Fibroblast of the aortic adventitia (primary cell): ENCODE measurements at regions not wholly inside any gene's neighbourhood (a gene's known extent, or its start where the extent isn't known, plus 50 kb on each side); places are given as distances from the start of the nearest gene placed in this dataset.
A peak's percentile ranks its signal among the peaks of the same experiment; 100 is the strongest.

Experiments
- DNase-seq: peaks from one replicate; pipeline ENCODE4 v3.0.0-alpha.2; 2010; ENCODE audit warnings: low read depth
- H3K4me3 ChIP-seq: 2 replicates; pipeline ENCODE4 v1.5.1; 2011; ENCODE audit warnings: low read depth, mild to moderate bottlenecking, control low read depth, low read length, moderate library complexity
- CTCF ChIP-seq: IDR thresholded peaks from 2 replicates; pipeline ENCODE4 v1.5.1; 2011; ENCODE audit warnings: mild to moderate bottlenecking, low read length, control low read depth, inconsistent platforms; ENCODE audit not compliant: insufficient read depth

GRCh38 chr9:107548298-107549142 is 59.0 kb upstream of the KLF4 start:
- TF ChIP-seq CTCF, result no peak
- peak; percentile 99 for DNase-seq
- peak overlapping the region; percentile 23 for H3K4me3 ChIP-seq

GRCh38 chr9:107547772-107548297 is 58.3 kb upstream of the KLF4 start:
- TF ChIP-seq CTCF, result no peak
- peak; percentile 46 for DNase-seq
- no peak overlapping the region for H3K4me3 ChIP-seq

GRCh38 chr9:107547303-107547702 is 57.7 kb upstream of the KLF4 start:
- no peak for DNase-seq
- no peak overlapping the region for H3K4me3 ChIP-seq
- TF ChIP-seq CTCF, result no peak

- no peak overlapping the region for H3K4me3 ChIP-seq
- DNase-seq, result no peak
- TF ChIP-seq CTCF, result no peak
These were observed 57.3 kb upstream of the KLF4 start for GRCh38 chr9:107546859-107547258.

GRCh38 chr9:107545036-107545435 is 55.5 kb upstream of the KLF4 start:
- DNase-seq, result no peak
- no peak overlapping the region for H3K4me3 ChIP-seq

GRCh38 chr9:107542411-107543157 is 53.0 kb upstream of the KLF4 start:
- no peak for TF ChIP-seq CTCF
- peak; percentile 30 for DNase-seq
- no peak overlapping the region for H3K4me3 ChIP-seq

More at GRCh38 chr9:107545036-107545435, 55.5 kb upstream of the KLF4 start:
- no peak for TF ChIP-seq CTCF
